GM18861 (cell line): ENCODE measurements at regions not wholly inside any gene's neighbourhood (a gene's known extent, or its start where the extent isn't known, plus 50 kb on each side); places are given as distances from the start of the nearest gene placed in this dataset.
A peak's percentile ranks its signal among the peaks of the same experiment; 100 is the strongest.

ENCODE experiments used
- ATAC-seq: cut with Tn5 transposase; IDR thresholded peaks from one replicate; pipeline ENCODE4 v1.9.1; 2021; ENCODE audit not compliant: unreplicated experiment

DNA sequence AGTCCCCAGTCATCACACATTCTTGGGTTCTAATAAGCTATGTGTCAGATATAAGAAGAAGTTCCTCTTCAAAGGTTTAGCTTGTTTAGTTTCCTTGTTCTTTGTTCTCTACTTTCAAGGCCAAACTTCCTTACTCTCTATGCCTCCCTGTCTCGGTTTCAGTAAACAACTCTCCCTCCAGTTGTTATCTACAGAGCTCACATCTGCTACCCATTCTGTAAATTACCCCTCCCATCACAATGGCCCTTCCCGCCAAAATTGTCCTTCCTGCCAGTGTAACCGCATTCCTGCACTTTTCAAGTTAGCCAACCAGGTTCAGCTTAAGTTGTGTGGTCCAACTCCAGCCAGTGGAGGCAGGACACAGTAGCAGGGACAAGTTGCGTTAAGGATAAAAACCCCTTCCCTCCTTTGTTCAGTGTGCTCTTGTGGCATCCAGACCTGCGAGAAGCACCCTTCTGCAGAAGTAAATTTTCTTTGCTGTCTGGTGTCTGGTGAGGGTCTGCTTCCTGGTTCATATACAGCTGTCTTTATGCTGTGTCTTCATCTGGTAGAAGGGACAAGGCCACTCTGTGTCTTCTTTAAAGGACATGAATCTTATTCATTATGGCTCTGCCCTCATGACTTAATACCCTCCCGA is 342.1 kb upstream of the GRM7 start:
- no peak for ATAC-seq

DNA sequence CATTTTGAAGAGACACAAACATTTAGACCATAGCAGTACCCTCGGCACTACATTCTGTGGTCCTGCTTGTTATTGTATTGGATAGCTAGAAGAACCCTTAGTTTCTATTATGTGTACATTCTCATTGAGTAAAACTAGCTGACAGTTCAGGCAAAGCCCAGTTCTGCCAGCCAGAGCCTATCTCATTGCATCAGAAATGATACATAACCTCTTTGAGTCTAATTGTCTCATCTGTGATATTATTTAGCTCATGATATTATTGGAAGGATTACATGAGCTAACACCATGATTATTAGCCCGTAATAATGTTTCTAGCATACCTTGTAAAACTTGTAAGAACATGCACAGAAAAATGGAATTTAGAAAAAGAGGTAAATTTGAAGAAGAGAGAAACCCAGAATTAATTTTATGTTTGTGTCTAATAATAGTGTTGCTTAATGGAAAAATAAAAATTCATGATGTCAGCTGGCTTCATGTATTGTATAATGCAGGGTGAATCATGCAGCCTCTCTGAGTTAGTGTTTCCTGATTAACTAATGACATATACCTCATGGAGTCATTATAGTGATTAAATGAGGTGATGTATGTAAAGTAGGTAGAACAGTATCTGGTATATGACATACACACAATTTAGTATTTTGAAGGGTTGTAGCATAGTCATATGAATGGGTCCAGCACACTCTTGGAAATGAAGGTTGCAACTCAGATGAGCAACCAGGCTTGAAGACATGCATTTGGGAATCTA is 339.4 kb upstream of the GRM7 start:
- ATAC-seq, result no peak

DNA sequence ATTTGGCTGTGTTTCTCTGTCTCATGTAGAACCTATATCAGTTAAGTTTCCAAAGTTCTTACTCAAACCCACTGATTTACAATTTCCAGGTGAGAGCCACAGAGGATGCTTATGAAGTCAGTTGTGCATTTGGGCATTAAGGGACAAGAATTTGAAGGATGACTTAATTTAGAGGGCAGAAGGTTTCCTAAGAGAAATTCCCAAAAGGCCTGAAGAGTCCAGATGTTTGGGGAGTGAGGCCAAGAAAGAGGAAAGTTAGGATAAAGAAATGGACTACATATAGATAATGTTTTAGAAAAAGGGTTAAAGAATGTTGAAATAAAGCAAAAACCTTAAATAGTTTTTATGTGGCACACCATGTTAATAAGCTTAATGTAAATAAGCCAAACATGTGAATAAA is 338.7 kb upstream of the GRM7 start:
- ATAC-seq, result no peak

DNA sequence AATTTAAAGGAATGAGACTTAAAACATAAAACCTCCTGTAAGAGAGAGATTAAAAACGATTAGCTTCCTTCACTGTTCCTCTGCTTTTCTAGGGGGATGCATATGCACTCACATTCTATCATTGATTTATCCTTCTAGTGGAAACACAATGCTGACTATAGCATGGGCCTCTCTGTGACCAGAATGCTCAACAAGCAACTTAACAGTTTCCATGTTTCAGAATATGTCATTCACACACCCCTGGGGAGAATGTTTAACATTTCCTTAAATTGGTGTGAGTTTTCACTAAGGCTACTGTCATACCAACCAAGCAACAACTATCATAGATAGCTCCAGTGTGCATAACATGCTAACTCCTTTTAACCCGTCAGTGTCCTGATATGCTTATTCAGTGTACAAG is 337.9 kb upstream of the GRM7 start:
- ATAC-seq, result no peak

DNA sequence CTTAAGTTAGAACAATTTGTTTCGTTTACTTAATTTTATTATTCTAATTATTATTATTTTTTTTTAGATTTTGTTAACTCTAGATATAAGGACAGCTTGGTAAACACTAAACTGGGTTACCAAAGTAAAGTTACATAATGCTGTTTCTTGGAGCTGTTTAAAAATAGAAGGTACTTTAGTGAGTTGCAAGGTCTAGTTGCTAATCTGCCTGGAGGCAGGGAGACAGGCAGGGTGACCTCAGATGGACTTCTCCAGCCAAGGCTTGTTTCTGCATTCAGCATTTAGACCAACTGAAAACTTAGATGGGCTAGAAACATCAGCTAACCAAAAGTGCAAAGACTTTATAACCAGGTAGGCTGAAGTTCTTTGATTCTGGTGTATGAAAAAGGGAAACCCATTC is 336.4 kb upstream of the GRM7 start:
- ATAC-seq, result no peak

DNA sequence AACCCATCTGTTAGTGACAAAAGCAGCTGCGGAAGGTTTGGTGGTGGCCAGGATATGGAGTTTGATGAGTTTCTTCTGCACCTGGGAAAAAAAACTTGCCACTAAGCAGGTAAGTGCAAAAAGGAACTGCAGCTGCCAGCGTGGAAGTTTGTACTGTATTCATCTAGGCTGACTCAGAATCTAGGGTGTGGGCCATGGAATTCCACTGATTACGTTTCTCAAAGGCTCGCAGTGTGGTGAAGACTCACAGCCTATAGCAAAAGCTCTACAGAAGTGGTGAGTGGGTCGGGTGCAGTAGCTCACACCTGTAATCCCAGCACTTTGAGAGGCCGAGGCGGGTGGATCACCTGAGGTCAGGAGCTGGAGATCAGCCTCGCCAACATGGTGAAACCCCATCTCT is 334.6 kb upstream of the GRM7 start:
- ATAC-seq, result no peak

DNA sequence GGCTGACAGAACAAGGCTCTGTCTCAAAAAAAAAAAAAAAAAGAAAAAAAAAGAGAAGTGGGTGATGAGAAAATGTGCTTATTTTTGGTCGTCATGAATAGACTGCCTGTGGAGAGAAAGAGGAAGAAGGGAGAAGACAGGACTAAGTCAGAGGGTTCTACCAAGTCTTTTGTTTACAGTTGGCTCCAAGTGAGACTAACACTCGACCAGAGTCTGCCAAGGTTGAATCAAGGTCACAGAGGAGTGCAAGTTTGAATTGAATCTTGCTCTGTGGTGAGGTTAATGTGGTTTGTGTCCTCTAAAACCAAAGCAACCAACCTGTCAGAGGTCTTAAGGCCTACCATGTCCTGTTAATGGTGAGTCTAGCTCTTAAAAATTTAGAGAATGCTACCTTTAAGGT is 334.1 kb upstream of the GRM7 start:
- peak; percentile 53 for ATAC-seq

DNA sequence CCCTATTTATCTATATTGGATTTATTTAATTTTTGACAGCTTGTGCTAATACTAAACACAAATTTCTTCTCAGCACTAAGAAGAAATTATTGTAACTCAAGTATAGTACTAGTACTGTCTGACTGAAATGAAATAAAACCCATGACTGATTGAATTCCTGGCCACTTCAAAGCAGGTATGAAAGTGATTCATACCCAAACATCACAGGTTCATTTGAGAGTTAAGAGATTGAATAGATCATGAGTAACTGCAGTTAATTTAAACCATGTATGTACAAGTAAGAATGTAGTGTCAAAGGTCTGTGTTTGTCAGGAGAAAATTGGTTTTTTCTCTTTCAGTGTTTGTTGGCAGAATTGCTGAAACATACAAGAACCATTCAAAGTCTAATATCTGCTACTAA is 332.0 kb upstream of the GRM7 start:
- peak; percentile 66 for ATAC-seq

DNA sequence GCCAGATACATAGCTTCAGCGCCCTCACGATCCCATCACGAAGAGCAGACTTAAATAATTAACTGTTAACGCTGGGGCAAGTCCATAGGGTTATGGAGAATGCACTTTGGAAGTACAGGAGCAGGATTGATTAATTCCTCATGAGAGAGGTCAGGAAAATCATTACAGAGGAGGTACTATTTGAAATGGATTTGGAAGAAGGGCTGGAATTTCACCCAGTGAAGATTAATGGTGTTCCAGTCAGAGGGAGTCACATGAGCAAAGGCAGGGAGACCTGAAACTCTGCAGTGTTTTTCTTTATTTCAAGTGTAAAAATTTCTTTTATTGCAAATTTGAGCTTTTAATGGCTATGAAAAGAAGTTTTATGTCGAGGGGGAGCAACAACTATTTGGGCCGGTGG is 329.8 kb upstream of the GRM7 start:
- ATAC-seq, result no peak

DNA sequence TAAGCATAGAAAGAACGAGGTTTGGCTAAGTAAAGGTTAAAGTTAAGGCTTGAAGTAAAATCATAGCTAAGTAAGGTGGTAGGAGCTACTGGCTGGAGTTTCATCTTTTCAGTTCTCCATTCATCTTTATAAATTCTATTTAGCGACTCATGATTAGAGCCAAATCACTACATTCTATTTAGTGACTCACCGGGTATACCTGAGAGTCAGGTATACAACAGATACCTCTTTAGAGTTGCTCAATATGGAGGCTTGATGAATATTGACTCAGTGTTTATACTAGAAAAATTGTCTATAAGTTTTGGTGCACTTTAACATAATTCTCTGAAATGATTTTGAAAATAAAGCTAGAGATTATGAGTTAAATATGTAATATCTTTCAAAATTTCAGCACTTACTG is 328.8 kb upstream of the GRM7 start:
- ATAC-seq, result no peak

DNA sequence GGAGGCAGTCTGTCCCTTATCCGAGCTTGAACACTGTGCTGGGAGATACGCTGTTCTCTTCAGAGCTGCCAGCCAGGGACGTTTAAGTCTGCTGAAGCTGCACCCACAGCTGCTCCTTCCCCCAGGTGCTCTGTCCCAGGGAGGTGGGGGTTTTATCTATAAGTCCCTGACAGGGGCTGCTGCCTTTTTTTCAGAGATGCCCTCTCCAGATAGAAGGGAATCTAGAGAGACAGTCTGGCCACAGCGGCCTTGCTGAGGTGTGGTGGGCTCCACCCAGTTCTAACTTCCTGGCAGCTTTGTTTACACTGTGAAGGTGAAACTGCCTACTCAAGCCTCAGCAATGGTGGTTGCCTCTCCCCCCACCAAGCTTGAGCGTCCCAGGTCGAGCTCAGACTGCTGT is 319.9 kb upstream of the GRM7 start:
- ATAC-seq, result no peak

DNA sequence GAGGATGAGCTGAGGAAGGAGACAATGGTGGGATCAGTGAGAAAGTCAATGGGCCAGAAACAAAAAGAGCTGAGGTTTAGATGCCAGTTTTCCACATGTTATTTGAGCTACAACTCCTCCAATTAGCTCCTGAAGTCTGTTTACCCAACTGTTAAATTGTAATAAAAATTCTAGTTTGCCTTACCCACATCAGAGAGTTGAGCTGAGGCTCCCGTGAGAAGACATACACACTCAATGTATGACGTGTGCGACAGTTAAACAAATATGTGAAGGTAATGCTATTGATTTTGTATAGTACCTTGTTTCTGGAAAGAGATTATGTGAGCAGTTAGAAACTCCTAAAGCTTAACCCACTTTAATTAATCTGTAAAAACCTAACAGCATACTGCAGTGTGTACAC is 318.1 kb upstream of the GRM7 start:
- ATAC-seq, result no peak

DNA sequence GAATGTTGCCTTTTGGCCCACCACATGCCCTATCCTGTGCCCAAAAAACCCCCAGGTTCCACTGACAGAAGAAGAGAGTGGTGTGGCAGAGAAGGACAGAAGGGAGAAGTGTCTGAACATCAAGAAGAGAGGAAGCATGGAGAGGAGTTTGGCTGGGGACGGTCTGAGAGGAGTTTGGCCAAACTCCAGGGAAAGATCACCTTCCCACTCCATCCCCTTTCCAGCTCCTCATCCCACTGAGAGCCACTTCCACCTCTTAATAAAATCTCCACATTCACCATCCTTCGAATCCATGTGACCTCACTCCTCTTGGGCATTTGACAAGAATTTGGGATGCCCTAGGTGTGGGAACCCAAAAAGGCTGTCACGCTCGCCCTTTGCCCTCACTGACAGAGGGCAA is 311.6 kb upstream of the GRM7 start:
- no peak for ATAC-seq

DNA sequence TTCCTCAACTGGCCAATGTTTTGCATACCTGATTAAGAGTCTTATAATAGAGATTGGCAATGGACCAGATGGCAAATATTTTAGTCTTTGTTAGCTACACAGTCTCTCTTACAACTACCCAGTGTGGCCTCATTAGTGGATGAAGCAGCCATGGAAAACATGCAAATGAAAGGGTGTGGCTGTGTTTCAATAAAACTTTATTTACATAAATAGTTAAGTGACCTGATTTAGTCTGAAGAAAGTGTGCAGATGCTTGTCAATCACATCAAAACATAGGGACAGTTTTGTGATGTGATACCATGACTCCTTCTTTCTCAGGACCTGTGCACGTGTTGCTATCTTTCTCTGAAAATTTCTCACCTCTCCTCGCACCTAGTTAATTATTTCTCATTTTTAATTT is 309.8 kb upstream of the GRM7 start:
- no peak for ATAC-seq

DNA sequence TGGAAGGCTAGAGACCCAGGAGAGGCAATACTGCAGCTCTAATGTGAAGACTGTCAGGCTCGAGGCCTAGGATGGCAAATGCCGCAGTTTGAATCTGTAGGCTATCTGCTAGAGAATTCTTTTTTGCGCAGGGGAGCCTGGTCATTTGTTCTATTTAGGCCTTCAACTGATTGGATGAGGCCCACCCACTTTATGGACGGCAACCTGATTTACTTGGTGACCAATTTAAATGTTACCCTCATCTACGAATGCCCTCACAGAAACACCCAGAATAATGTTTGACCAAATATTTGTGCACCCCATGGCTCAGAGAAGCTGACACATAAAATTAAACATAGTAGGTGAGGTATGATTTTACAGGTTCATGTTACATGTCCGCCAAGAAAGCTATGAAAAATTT is 300.7 kb upstream of the GRM7 start:
- ATAC-seq, result no peak

DNA sequence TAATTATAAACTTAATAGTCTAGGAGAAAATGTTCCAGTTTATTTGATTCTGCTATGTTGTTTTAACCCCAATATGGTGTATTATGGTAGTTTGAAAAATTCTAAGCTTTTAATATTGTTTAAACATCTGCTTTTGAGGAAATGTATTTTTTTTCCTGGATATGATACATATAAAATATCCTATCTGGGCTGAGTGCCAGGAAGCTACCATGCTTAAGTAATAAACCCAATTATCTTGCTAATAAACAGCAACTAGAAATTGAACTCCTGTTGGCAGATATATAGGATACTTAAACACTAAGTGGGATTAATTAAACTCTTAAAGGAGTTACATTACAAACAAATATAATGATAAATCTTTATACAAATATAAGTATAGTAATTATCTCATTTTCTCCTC is 293.7 kb upstream of the GRM7 start:
- no peak for ATAC-seq

DNA sequence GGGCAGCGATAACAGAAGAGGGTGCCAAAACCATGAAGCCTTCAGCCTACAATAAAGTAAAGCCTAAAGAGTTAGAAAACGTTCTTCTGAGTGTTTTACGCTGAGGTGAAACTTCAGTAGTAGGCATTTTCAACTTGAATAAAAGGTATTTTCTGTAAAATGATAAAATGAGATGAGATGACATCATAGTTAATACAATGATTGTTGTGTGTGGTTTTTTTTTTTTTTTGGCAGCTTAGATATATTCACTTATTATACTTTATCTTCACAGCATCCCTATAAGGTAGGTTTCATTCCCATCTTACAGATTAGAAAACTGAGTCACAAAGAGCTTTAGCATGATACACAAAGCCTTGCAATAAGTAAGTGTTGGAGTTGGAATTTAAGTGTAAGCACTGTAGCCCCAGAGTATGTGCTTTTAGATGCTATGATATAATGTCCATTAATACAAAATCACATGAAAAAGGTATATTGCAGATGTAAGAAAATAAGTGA is 291.9 kb upstream of the GRM7 start:
- ATAC-seq, result no peak

DNA sequence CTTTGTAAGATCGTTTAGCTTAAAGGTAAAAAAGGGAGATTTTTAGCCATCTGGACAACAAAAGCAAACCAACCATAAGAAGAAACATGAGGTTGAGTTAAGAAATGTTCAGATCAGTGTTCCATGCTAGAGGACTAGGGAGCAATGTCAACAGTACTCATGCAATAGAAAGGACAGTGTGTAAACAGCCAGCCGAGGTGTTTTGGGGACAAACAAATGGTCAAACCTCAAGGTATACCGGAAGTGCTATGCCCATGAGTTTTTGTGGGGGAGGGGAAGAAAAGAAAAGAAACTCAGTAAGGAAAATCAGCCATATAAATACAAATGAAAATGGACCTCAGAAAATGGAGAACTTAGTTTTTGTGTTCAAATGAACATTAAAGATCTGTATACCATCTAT is 289.5 kb upstream of the GRM7 start:
- ATAC-seq, result no peak

DNA sequence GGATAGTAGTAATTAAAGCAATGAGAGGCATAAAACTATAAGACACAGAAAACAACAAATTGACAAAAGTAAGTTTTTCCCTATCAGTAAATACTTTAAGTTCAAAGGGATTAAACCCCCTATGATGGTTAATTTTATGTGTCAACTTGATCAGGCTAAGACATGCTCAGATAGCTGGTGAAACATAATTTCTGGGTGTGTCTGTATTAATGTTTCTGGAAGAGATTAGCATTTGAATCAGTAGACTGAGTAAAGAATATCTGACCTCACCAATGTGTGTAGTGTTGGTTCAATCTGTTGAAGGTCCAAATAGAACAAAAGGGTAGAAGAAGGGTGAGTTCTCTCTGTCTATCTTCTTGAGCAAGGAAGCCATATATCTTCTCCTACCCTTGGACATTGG is 283.3 kb upstream of the GRM7 start:
- no peak for ATAC-seq

DNA sequence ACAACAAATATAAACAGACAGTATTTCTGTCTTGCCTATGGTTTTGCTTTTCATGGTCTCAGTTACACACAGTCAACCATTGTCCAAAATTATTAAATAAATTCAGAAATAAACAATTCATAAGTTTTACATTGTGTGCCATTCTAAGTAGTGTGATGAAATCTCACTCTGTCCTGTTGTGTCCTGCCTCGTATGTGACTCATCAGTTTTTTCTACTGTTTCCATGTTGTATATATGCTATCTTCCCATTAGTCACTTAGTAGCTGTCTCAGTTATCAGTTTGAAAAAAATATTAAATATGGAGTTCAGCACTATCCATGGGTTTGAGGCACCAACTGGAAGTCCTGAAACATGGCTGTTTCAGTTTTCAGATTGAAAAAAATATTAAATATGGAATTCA is 282.4 kb upstream of the GRM7 start:
- ATAC-seq, result no peak

DNA sequence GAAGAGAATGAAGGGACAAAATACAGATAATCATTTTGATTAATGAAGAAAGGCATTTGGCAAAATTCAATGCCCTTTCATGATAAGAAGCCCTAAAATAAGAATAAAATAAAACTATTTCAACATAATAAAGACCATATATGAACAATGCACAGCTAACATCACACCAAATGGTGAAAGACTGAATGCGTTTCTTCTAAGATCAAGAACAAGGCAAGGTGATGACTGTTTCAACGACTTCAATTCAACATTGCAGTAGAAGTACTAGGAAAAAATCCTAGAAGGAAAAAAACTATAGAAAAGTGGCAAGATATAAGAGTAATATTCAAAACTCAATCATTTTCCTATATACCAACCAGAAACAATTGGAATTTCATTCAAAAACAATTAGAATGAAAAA is 280.1 kb upstream of the GRM7 start:
- ATAC-seq, result no peak

DNA sequence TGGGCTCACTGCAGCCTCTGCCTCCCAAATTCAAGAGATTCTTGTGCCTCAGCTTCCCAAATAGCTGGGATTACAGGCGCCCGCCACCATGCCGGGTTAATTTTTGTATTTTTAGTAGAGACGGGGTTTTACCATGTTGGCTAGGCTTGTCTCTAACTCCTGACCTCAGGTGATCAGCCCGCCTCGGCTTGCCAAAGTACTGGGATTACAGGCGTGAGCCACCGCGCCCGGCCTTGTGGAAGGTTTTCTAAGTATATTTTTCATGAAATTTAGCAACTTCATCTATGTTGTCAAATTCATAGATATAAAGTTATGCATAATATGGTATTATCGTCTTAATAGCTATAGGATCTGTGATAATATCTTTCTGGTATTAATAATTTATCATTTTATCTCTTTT is 275.6 kb upstream of the GRM7 start:
- no peak for ATAC-seq

DNA sequence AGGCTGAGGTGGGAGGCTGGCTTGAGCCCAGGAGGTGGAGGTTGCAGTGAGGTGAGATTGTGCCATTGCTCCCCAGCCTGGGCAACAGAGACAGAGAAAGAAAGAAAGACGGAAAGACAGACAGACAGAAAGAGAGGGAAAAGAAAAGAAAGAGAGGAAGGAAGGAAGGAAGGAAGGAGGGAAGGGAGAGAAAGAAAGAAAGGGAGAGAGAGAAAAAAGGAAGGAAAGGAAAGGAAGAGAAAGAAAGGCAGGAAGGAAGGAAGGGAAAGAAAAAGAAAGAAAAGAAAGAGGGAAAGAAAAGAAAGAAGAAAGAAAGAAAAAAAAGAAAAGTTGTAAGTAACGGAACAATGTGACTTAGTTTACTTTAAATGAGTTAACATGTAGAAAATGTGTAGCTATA is 260.7 kb upstream of the GRM7 start:
- no peak for ATAC-seq
